HG02642 (cell line): ENCODE measurements at regions not wholly inside any gene's neighbourhood (a gene's known extent, or its start where the extent isn't known, plus 50 kb on each side); places are given as distances from the start of the nearest gene placed in this dataset.
"Not testable (repeated sequence)": the region's sequence is repeated elsewhere in the genome, so short reads cannot be mapped to it uniquely, and the experiment has no call there.

Experiments
- ATAC-seq: cut with Tn5 transposase; IDR thresholded peaks from one replicate; pipeline ENCODE4 v1.9.1; 2021; ENCODE audit warnings: mild to moderate bottlenecking; ENCODE audit not compliant: unreplicated experiment, poor library complexity

DNA sequence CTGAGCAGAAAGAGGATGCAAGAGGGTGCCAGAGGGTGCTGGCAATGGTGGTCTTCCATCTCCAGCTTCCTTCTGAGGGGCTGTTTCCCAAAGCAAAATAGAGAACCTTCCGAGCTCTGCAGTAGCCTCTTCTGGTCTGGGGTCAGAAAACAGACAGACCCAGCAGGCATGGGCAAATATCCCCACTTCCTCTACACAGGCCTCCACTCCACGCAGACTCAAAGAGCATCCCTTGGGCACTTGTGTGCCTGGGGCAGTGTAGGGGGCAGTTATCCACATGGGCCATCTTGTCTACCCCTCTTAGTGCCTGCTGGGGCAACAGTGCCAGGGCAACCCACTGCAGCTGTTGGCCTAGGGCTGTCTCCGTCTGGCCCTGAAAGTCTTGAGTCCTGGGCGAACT lies 231.9 kb downstream of the TTC8 start:
- no peak for ATAC-seq

DNA sequence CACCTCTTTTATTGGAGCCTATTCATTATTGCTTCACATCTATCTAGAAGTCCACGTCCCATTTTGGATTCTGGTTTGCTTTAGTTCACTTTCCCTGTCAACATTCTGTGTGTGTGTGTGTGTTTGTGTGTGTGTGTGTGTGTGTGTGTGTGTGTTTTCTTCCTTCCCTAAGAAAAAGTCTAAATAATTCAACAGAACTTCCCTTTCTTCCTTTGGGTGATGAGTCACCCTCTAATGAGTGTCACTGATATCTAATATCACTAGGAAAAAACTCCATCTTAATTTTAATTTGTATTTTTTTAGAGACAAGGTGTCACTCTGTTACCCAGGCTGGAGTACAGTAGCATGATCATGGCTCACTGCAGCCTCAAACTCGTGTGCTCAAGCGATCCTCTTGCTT lies 234.2 kb downstream of the TTC8 start:
- no peak for ATAC-seq

DNA sequence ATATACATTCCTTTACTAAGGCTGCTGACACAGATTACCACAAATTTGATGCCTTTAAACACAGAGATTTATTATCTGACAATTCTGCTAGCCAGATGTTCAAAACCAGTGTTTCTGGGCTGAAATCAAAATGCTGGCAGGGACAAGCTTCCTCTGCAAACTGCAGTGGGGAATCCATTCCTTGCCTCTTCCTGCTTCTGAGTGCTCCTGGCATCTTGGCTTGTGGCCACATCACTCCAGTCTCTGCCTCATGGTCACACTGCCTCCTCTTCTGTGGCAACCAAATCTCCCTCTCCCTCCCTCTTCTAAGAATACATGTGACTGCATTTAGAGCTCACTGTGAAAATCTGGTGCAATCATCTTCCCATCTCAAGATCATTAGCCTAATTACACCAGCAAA lies 235.7 kb downstream of the TTC8 start:
- ATAC-seq, result no peak

DNA sequence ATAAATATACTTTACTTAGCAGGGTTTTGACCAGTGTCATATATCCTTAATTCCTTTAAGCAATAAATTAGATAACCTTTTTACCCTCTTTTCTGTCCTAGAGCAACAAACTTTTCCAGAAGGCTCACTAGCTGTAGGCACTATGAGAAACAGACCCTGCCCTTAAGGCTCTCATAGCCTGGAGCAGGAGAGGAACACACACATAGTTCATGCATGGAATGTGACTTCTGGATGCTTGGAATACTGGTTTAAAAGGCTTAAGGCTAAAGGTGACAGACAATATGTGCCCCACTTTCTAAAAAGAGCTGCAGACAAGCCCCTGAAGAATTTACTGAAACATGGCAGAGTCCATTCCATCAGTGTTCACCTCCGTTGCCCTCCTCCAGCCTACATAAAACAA lies 237.2 kb downstream of the TTC8 start:
- ATAC-seq, result no peak

DNA sequence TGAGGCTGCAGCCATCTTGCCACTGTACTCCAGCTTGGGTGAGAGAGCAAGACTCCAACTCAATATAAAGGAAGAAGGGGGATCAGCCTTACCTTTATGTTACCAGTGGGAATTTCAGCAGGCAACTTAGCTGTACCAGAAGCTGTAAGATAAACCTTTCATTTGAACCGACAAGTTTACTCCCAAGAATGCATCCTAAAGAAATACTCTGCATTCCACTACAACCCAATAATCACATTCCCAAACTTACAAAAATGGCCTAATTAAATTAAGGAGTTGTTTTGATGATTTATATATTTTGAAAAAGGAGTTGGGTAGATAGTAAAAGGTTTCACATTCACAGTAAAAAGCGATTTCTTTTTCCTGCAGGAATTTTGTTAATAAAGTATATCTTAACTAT lies 241.4 kb downstream of the TTC8 start:
- no peak for ATAC-seq

DNA sequence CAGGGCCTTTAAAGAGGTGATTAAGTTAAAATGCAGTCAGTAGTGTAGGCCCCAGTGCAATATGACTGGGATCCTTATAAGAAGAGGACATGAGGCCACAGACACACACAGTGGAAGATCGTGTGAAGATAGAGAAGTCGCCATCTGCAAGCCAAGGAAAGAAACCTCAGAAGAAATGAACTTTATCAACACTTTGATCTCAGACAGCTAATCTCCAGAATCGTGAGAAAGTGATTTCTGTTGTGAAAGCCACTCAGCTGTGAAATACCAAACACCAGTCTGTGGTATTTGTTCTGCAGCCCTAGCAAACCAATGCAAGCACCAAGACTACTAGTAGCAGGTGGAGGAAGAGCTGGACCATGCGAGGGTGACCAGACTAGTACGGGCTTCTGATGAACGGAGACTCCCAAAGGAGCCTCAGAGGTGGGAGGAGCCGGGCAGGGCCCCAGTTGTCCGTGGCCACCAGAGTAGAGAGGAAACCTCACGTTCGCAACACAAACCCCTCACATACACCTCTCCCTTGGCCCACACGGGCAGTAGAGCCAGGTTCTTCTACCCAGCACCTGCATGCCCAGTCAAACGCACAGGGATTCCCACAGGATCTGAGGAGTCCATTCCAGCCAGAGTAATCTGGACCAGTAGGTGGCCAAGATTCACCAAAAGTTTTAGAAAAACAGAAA lies 243.0 kb downstream of the TTC8 start:
- no peak for ATAC-seq

DNA sequence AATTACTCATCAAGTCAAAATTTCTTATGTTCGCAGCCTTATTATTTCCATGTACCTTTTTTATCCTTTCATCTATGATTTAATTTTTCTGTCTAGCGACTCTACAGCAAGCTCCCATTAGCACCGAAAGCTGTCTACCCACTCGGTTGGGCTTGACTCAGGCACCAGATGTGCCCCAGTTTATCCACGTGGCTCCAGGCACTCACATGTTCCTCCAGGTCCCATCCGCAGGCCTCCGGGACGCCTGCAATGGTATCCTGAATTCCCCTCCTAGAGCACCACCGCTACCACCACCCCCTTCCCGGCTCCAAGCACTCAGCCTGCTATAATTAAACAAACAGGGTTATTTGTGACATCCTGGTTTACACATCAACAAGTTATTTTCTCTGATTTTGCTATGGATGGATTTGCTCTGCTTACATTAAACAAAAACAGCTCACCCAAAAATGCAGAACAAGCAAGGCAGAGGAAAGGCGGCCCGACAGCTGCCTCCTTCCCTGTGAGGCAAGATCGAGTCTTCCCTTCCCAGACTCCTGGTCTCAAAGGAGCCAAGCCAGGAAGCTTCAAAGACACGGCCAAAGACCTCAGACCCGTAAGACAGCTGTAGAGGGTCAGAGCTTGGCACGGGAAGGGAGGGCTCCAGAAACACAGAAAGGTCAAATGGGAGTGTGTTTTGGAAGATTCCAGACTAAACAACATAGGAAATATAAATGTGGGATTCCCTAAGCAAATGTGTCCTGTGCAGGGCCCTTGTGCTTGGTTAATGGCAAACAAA lies 253.8 kb downstream of the TTC8 start:
- ATAC-seq, result no peak

DNA sequence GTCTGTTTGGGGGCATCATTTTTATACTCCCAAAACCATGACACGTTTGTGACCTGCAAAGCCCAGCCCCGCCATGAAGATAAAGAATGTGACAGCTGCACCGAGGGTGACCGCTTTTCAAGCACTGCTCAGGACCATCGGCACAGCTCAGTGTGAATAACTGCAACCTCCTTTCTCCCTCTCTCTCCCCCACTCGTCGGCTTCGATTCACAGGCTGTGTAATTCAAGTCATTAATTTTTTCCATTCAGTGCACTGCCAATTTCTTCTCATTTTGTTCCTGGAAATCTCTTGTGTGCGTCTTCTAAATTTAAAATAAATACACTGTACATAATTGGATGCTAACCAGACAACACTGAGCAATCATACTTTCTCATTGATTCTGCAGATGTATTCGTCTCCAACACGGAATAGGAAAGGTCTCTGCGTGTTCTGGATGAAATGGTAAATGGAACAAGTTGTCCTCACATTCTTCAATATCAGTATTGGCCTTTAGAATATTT lies 260.8 kb downstream of the TTC8 start:
- no peak for ATAC-seq

DNA sequence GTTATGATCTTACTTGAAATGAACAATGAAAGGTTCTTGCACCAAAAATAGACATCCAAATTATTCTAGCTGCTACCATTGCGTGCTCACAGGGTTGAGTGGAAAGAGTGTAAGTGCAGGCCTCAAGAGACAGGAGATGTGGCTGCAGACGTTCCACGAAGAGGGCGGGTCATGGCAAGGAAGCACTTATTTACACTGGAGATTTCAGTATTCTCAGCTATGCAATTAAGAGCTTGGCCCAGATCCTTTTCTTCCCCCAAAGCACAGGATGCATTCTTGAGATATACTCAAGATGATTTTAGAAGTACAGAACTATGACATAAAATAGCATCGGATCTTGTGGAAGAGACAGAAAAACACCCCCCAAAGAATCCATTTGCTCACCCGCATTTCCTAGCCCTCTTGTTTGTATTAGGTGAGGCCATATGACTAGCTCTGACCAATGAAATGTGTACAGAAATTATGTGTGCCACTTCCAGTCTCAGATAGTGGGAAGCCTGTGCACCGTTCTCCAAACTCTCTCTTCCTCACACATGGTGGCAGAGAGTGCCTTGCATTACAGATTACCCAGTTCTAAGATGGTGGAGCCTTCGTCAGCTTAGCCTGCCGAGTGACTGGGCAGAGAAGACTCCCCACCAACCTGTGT lies 261.4 kb downstream of the TTC8 start:
- ATAC-seq, result no peak

DNA sequence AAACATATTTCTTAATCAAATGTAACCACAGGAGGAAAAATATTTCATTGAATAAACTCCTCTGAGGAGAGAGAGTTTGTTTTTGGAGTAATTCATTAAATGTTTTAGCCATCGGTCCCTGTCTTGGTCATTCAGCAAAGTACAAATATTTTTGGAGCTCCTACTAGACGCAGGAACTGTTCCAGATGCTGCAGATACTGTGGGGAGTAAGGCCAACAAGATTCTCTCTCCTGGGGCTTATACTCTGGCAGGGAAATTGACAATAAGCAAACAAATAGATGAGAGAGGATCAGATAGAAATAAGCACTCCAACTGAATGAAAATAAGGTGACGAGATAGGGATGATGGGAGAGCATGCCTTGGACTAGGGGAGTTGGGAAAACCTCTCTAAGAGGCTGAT lies 264.1 kb downstream of the TTC8 start:
- no peak for ATAC-seq

DNA sequence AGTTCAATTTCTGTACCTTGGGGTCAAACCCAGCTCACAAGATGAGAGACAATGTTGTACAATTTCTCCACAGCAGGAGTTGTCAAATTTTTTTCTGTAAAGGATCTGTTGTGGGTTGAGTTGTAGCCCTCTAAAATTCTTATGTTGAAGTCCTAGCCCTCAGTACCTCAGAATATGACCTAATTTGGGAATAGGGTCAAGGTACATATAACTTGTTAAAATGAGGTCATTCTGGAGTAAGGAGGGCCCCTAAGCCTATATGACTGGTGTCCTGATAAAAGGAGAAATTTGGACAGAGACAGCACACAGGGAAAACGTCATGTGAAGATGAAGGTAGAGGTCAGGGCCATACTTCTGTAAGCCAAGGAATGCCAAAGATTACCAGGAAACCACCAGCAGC lies 264.9 kb downstream of the TTC8 start:
- ATAC-seq, result no peak

DNA sequence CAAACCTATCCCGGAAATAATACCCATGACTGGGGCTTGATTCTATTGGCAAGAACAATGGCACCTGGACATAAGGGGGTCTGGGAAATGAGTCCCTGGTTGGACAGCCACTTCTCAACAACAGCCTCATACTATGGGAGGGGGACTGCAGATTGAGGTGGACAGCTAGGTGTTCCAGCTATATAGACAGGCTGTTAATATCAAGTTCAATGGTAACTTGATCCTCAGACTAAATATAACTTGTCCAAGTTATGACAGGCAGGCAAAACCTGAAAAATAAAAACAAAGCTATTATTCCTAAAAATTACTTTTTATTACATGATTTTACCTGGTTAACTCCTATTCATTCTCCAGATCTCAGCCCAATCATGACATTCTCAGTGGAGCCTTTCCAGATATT lies 267.3 kb downstream of the TTC8 start:
- no peak for ATAC-seq

DNA sequence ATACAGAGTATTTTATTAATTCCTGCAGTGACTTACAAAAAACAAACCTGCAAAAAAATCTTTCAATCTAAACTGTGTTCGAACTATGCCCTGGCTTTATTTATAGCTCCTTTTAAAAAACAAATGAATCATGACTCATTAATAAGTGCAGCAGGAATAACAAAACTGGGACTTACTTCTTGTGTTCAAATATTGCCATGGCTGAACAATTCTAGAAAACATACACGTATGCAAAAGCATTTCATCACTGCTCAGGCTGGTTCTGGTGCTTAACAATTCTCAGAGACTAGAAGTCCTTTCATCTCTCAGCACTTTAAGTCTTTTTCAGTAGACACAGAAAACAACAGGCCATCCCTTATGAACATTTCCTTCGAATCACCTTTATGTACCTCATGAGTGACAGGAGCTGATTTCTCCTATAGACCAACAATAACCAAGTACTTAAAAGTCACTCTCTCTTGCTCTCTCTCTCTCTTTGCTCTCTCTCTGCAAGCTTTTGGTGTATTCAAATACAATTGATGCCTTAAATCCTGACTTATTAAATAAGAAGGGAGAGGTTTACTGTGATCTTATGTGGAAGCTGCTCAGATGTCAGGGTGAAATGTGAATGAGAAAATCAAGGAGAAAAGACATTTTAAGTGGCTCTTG lies 268.8 kb downstream of the TTC8 start:
- no peak for ATAC-seq

DNA sequence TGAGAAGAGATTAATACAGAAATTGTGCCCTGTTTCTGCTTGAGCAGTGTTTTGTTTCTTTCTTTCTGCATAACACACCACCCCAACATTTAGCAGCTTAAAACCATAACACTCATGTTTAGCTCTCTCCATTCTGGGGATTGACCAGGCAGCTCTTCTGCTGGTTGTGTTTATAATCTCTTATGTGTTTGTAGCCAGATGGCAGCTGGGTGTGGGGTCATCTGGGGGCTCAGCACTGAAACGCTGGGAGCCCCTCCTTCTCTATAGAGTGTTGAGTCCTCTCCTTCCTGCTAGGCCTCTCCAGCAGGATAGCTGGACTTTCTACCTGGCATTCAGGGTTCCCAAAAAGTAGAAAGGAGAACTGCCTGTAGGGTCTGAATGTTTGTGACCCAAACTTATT lies 270.6 kb downstream of the TTC8 start:
- no peak for ATAC-seq

DNA sequence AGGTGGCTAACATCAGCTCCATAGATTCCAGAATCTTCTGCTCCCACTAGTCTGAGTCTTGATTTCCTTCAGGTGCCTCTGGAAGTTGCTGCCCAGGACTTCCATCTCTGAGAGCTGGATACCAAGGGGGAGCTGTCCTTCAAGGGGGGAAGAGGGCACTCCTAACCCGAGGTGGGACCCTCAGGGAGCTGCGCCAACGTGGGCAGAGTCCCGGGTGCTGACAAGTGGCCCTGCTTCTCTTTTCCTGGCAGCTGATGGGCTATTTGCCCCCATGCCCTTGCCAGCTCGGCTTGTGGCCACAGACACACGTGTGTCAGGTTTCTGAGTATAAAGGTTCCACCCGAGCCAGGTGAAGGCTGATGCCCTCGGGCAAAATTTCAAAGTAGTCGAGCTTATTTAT lies 272.5 kb downstream of the TTC8 start:
- ATAC-seq, result no peak

DNA sequence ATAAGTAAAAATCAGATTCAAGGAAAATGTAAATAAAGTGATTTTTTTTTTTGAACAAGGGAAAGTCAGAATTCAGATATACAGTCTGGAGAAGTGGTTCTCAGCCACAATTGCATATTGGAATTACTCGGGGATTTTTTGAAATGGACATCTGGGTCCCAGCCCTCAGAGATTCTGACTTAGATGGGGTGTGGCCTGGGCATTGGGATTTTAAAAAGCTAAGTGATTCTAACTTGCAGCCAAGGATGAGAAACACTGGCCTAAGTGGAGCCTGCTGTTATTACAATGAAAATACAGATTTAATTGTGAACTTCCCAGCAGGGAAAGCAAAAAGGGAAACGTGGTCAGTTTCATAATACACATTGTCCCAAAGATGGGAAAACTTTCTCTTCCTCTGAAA lies 273.8 kb downstream of the TTC8 start:
- ATAC-seq, result no peak

DNA sequence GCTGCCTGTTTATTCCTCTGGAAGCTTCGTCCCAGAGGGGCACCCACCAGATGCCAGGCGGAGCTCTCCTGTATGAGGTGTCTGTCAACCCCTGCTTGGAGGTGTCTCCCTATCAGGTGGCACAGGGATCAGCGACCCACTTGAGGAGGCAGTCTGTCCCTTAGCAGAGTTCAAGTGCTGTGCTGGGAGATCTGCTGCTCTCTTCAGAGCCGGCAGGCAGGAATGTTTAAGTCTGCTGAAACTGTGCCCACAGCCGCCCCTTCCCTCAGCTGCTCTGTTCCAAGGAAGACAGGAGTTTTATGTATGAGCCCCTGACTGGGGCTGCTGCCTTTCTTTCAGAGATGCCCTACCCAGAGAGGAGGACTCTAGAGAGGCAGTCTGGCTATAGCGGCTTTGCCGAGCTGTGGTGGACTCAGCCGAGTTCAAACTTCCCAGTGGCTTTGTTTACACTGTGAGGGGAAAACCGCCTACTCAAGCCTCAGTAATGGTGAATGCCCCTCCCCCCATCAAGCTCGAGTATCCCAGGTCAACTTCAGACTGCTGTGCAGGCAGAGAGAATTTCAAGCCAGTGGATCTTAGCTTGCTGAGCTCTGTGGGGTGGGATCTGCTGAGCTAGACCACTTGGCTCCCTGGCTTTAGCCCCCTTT lies 279.8 kb downstream of the TTC8 start:
- not testable (repeated sequence) for ATAC-seq

DNA sequence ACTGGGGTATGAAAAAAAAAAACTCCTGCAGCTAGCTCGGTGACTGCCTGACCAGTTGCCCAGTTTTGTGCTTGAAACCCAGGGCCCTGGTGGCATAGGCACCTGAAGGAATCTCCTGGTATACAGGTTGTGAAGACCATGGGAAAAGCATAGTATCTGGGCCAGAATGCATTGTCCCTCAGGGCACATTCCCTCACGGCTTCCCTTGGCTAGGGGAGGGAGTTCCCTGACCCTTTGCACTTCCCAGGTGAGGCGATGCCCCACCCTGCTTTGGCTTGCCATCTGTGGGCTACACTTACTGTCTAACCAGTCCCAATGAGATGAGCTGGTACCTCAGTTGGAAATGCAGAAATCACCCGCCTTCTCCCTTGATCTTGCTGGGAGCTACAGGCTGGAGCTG lies 280.4 kb downstream of the TTC8 start:
- not testable (repeated sequence) for ATAC-seq
